Dedifferentiated amniotic fluid mesenchymal stem cell (primary cell): ENCODE measurements at regions not wholly inside any gene's neighbourhood (a gene's known extent, or its start where the extent isn't known, plus 50 kb on each side); places are given as distances from the start of the nearest gene placed in this dataset.

Experiments
- DNase-seq: peaks from one replicate; pipeline ENCODE4 v3.0.0-alpha.2; 2016; ENCODE audit errors: extremely low spot score

DNA sequence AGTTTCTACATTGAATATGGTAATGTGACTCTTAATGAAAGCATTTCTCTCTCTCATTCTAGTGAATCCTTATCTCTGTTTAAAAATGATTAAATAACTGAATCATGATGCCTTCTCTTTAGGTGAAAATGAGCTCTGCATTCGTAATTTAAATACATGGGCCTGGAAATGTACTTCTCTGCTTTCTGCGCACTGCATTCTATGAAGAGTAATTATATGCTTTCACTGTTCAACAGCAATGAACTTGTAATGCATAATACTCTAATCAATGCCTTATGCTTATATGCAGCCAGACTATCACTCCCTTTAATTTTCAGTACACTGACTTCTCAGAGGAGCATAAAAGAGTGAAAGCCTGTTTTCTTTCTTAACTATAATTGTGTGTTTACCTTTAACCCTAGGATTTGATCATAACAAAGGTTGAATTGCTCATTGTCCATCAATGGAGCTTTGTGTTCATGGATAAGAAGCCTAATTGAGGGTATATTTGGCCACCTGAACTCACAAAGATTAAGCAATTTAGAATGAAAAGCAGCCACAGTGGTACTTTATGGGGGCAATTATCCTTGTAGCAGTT lies 330.8 kb upstream of the PDZRN3 start:
- DNase-seq = no peak

DNA sequence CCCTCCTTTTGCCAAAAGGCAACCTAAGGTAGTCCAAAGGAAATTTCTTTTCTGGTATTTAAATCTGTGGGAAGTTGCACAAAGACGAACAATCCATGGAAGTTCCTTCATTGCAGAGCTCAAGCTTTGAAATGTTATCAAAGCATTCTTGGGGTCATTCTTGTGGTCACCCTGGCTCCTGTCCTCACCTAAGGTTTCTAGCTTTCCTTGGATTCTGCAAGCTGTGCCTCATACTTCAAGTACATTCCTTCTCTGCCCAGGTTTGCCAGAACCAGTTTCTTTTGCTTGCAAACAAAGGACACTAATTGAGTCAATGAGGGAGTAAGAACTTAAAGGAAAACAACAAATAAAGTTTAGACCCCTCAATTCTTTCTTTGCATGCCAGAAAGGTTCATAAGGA lies 329.8 kb upstream of the PDZRN3 start:
- no peak for DNase-seq

DNA sequence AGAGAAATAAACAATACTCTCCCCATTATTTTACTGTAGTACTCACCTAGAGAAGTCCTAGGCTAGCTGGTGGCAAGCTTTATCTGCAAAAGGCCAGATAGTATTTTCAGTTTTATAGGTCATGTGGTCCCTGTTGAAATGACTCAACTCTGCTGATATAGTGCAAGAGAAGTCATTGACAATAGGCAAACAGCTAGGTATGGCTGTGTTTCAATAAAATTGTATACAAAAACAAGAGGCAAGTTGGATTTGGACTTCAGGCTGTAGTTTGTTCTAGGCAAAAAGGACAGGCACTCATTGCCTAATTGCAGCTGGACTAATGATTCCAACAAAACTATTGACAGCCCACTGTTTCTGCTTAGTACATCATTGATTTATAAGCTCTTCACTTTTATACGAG lies 328.0 kb upstream of the PDZRN3 start:
- DNase-seq = no peak

DNA sequence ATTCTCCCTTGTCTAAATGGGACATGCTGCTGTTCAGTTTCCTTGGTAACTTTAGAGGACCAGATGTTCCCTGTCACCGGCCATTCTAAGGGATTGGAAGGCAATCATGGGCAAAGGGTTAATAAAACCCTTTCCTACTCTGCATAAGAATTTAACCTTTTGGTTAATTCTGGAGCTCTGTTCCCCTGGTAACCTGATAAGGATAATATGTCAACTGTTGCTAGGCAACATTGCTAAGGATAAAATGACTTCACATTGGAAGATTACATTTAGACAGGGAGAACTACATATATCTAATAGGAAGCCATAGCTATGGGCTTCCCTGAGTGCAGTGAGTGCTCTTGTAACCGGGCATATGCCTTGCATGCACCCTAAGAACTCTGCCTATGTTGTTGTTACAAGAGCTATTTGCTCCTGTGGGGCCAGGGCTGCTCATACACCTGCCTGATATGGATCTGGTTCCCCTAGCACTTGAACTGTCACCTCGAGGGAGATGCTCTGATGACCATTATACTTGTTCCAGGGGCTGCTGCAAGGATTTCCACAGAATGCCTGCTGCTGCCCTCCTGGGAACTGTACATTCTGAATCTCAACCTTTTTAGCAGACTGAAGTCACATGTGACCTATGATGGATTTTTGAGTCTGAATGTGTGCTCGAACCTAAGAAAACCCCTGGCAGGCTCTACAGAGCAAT lies 326.3 kb upstream of the PDZRN3 start:
- no peak for DNase-seq

DNA sequence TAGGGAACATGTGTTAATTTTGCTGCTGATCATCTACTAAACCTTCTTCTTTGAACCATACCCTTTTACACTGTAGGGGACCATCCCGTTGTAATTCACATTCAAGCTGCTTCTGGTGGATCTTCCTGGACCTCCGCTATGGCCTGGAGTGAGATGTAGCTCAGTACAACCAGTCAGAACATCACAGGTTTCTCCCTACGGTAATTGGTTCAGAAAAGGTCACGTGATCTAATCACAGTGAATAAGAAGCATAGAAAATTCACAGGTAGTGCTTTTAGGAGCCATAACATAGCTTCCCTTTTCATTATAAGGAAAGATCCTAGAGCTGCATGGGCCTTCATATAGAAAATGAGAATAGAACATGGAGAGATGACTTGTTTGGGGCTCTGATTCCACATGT lies 320.8 kb upstream of the PDZRN3 start:
- DNase-seq = no peak

DNA sequence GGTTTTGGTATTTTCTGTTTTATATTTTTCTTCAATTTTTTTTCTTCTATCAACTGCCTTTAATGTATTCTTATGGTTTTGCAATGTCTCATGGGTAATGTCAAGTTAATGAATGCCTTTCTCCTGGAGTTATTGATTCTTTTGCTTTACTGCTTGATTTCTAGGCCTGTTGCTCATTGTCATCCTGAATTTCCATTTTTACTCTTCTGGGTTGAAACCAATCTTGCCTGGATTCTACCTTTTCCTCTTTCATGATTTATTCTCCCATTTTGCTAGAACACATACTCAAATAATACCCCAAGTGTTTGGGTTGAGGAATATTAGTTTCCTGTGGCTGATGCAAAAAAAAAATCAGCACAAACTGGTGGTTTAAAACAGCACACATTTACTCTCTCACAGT lies 315.2 kb upstream of the PDZRN3 start:
- DNase-seq = no peak

DNA sequence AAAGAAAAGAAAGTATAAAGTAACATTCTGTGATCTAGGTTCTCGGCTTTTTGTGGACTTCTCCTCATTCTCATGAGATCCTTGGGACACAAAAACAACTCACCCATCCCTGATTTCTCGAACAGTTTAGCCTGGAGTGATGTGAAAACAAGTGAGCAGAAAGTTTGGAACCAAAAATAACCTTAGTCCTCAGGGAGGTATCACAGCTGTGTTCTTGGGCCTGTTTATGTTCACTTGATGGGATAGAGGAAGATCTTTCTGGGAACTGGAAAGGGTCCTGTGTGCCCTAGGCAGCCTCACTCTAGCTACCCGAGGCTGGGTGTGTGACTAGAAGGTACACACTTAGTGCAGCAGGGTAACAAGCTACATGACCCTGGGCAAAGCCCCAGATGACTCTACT lies 308.8 kb upstream of the PDZRN3 start:
- DNase-seq = no peak

DNA sequence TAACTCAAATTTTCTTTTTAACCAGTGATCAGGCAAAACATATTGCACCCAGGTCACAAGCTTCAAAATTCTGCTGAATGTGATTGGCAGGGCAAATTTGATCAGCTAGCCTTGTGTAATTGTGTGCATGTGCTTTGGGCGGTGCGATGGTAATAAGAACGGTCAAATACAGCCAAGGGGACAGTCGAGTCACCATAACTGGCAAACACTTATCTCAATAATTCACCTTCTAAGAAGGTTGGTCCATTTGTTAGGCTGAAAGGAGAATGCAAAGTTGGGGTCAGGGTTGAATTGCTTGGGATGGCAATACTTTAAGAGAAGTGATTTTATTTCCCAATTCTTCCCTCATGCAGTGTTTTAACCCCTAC lies 302.4 kb upstream of the PDZRN3 start:
- DNase-seq = no peak

DNA sequence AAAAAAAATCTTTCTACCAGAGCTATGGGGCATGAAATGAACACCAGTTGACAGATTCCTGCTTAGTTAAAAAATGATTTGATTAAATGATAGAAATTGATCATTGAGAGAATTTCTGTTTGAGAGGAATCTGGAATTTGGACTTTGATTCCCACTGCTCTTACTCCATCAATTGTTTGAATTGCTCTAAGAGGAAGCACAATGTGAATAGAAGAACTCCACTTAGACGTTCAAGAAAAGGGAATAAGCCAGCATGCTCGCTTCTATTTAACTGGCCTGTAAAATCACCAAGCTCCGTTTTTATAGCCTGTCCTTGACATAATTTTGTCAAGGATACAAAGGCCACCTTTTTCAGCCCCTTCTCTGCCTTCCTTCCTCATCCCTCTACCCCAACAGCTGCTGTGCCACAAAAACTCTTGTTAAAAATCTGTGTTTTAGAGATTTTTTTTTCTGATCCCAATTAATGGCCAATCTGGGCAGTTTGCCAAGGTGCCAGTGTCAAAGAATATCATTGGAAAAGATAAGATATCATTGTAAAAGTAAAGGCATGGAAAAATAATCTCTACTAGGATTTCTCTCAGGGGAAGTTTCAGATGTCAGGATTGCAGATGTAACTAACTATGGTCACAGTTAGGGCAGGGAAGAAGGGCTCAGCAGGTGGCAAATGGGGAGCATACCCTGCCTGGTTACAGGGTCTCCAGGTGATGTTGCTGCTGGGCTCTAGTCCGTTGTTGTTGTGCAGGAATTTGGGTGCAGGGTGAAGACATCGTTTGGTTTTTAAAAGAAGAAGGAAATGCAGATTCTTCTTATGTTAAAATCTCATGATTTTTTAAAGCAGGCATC lies 301.8 kb upstream of the PDZRN3 start:
- no peak for DNase-seq

DNA sequence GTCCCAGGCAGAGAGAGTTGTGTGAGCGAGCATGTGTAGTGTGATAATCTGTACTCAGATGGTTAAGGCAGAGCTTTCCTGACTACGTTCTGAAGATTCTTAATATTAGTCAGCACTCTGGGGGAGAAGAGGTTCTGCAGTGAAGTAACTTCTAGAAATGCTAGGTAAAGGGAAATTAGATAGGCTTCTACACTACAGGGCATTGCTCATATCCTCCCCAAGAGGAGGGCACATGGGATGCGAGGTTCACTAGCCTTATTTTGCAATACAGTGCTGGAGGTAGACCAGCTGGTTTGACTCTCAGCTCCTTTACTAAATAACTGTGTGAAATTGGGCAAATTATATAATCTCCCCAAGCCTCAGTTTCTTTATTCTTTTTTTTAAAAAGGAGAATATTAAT lies 300.3 kb upstream of the PDZRN3 start:
- no peak for DNase-seq

DNA sequence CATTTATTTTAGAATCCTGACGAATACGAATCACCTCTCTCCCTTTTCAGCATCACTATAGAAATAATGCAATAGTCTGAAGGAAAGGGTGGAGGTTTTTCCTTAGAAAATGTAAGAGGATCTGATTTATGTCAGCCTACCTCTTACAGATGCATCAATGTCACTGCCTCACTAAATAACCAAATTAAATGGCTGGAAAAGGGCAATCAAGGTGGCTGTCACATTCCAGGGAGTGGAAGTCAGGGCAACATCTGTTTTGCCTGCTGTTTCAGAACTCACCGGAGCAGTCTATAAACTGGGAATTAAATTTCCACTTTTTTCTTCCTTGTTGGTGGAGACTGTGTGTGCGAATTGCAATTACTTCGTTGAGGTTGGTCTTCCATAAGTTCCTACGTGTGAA lies 299.3 kb upstream of the PDZRN3 start:
- DNase-seq = no peak

DNA sequence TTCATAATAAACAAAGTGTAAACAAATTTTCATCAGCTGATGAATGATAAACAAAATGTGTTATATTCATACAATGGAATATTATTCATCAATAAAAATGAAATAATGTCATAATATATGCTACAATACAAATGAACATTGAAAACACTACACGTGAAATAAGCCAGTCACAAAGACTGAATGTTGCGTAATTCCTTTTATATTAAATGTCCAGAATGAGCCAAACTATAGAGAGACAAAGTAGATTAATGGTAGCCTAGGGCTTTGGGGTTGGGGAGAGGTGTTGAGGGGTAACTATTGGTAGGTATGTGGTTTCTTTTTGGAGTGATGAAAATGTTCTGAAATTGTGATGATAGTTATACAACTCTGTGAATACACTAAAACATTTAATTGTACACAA lies 292.9 kb upstream of the PDZRN3 start:
- no peak for DNase-seq

DNA sequence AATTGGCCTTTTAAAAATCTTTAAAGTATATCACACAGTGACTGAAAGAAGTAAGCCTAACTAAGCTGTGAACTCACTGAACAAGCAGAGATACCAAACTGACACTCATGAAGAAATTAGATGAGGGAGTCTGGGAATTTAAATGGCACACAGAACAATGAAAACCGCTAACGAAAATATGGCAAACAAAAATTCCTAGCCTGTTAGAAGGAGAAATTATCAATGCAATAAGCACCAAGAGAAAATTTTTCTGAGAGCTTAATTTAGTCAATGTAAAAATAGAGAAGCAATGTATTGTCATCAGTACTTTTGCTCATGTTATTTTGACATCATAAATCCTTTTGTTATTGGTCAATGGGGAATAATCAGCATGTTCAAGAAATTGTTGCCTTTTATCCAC lies 291.1 kb upstream of the PDZRN3 start:
- DNase-seq = no peak

DNA sequence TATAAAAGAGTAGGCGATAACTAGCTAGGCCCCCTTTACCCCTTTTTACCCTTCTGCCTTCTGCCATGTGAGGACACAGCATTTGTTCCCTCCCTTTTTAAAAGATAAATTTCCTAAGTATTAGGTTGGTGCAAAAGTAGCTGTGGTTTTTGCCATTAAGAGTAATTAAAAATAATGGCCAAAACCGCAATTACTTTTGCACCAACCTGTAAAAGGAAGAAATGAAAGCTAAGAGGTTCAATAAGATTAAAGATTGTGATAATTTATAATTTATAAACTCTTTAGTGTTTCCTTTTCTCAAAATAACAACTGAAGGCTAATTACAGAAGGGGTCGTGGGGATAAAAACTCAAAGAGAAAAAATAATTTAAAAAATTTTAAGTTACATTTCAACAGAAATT lies 283.5 kb upstream of the PDZRN3 start:
- no peak for DNase-seq

DNA sequence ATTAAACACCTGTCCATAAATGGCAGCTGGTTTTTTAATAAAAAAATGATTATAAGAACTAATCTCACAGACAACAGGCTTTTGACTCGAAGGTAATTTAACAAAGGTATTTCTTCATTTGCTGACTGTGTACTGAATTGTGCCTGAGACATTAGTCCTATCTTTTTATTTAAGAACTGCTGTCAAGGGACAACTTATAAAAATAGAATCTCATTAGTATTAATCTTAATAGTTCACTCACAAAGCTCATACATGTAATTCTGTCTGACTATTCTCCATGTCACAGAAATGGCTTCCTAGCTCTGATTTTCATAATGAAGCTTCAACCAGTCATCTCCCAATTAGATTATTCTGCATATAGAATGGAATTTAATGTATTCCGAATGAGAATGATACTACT lies 276.9 kb upstream of the PDZRN3 start:
- no peak for DNase-seq

DNA sequence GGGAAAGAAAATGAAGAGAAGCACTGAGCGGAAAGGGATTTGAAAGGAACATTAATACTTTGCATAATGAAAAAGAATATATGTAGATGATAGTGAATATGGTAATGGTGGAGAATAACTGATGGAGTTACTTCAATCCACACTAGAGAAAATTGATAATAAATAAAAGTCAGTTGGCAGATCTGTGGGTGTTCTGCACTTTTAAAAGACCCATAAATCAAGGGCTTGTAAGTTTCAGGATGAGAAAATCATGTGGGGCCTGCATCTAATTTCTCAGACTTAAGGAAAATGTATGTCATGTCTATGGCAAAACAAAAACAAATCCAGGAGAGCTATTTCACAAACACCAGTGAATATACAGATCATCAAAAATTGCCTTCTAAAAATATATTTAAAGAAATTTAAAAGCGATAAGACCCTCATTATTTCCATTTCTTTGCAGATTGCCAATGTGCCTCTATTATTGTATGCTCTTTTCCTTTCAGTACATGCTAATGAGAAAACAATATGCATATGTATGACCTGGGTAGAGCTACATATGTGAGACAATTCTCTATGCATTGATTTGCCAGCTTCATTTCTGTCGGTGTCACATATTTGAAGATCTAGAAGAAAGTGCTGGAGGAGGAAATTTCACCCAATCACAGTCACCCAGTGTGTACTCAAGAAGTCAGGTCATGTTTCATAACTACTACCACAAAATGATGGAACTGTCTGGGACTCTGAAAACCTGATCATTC lies 269.9 kb upstream of the PDZRN3 start:
- no peak for DNase-seq

DNA sequence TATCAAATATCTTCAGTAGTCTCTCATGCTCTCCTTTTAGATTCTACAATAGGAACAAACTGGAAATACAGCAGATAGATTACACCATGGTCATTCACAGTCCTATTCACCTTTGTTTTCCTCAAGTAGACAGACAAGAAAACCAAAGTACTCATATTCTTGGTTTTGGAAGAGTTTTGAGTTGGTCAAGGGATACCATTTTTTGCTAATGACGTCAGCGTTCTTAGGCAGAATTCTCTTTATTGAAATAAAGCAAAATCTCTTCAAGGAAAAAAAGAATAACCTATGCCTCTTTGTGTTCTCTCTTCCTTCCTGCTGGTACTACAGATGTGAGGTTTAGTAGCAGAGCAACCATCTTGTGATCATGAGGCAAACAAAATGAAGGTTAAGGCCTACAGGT lies 268.3 kb upstream of the PDZRN3 start:
- DNase-seq = no peak

DNA sequence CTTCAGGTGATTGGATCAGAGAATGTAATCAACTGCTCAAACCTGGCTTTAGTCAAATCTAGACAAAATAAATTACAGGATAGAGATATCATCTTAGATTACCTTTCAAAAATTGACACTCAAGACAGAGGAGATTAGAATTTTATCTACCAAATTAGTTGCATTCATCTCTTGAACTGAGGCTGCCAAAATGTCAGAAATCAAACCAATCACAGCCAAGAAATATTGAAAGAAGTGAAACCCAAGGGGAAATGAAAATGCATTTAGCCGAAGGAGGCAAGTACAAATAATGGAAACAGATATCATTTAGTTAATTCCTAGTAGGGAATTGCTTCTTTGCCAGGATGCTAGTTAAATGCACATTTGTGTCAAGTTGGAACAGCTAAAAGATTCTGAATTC lies 261.1 kb upstream of the PDZRN3 start:
- no peak for DNase-seq

DNA sequence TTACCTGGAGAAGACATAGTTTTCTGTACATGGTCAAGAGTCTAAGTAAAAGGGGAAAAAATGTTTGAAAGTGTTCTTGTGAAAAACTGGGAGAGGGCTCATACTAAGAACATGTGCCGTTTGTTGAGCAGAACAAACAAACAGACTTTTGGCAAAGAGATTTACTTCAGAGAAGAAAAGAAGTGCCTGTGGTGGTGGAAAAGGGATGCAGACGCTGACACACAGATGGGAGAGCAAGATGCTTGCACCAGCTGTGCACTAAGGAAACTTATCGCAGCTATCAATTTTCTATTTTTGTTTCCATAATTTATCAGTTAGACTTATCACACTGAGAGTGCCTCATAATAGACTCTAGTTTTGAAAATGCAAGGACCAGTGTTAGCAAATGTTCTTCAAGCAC lies 259.6 kb upstream of the PDZRN3 start:
- no peak for DNase-seq

DNA sequence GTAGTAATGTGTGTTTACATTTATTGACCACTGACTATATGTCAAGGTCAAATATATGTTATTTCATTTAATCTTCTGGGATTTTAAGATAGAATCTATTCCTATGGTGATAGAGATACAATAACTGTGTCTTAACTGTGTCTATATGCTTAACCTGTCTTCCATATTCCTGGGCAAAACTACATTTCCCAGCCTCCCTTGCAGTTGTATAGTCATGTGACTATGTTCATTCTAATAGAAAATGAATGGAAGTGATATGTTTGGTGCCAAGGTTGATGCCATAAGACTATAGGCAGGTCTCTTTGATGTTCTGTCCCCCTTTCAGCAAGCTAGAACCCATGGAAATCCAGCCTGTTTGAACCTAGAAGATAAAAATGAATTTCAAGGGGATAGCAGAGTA lies 258.8 kb upstream of the PDZRN3 start:
- no peak for DNase-seq

DNA sequence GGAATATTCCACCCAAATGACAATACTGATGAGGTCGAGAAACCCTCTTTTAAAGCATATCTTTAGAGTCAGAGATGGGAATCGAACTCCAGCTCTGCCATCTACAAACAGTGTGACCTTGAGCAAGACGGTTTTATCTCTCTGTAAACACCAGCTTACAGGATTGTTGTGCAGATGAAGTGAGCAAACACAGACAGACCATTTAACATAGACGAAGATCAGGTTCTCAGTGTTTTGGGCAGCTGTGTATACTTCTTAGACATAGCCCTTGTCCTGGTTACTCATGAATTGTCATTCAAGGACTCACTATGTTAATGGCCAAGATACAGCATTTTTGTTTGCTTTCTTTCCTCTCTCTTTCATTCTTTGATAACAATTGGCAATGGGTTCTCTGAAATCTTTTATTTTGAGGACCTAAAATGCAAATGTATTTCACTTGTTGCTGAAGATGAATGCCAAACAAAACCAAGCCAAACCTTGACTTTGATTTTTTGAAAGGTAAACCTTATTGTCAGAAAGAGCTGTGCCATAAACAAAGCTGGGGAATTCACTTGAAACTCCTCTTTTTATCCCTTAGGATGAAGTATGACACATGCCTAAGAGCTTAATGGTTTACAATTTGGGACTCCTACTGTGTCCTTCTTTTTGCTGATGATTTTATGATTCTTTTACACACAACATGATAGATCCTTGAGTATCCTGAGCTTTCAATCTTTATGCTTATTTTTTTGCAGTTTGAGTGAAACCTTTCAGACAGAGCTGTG lies 250.0 kb upstream of the PDZRN3 start:
- DNase-seq = no peak

DNA sequence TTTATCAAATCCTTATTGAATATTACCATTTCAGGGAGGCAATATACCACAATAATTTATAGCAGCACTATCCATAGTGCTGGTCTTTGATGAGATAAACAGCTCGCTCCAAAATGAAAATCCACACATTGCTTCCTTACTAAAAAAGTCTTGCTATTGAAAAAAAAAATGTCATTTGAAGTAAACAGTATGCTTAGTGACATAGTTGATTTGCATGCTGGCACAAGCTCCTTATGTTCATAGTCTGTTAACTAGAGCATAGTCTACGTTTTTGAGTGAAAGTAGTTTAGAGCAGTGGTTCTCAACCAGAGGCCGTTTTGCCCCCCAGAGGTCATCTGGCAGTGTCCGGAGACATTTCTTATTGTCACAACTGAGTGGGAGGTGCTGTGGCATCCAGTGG lies 249.4 kb upstream of the PDZRN3 start:
- DNase-seq = no peak
